Astrocyte (in vitro differentiated cells and primary cell): ENCODE measurements at regions not wholly inside any gene's neighbourhood (a gene's known extent, or its start where the extent isn't known, plus 50 kb on each side); places are given as distances from the start of the nearest gene placed in this dataset.

ENCODE experiments used
- CTCF ChIP-seq: IDR thresholded peaks from 2 replicates; pipeline ENCODE4 v1.5.1; 2011; ENCODE audit warnings: low read depth, mild to moderate bottlenecking, inconsistent platforms, low read length, moderate library complexity; ENCODE audit not compliant: insufficient read depth
- EZH2 ChIP-seq: IDR thresholded peaks from 2 replicates; pipeline ENCODE4 v1.6.1; 2012; ENCODE audit warnings: mild to moderate bottlenecking, low read length, inconsistent platforms; ENCODE audit not compliant: insufficient read depth

- TF ChIP-seq CTCF: no peak
- no peak for TF ChIP-seq EZH2
Observed at GRCh38 chr2:139686205-139686604, 906.0 kb upstream of the NXPH2 start.
